ENCODE measurements at regions not wholly inside any gene's neighbourhood (a gene's known extent, or its start where the extent isn't known, plus 50 kb on each side); places are given as distances from the start of the nearest gene placed in this dataset.

- TF ChIP-seq CTCF (IDR thresholded peaks at IDR 0.05) (no peak), CEBPB (IDR thresholded peaks at IDR 0.05) (no peak)
- TF ChIP-seq, protein P1, sequence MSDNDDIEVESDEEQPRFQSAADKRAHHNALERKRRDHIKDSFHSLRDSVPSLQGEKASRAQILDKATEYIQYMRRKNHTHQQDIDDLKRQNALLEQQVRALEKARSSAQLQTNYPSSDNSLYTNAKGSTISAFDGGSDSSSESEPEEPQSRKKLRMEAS (IDR thresholded peaks at IDR 0.05), result no peak
Measured at GRCh38 chr2:8623958-8624591, 57.8 kb upstream of the ID2 start.
